NT2/D1 (cell line): ENCODE measurements at regions not wholly inside any gene's neighbourhood (a gene's known extent, or its start where the extent isn't known, plus 50 kb on each side); places are given as distances from the start of the nearest gene placed in this dataset.

Experiments
- YY1 ChIP-seq: IDR thresholded peaks from 2 replicates; pipeline ENCODE4 v1.6.1; 2011; ENCODE audit not compliant: insufficient read length, insufficient read depth
- ZNF274 ChIP-seq: IDR thresholded peaks from 2 replicates; pipeline ENCODE4 v1.6.1; 2011; ENCODE audit warnings: mild to moderate bottlenecking, low read depth, low read length

GRCh38 chr10:107553470-107553869 lies 389.0 kb upstream of the SORCS1 start:
- TF ChIP-seq ZNF274: no peak
- TF ChIP-seq YY1: no peak
